Forelimb muscle (tissue), 1 donor: ENCODE measurements at regions not wholly inside any gene's neighbourhood (a gene's known extent, or its start where the extent isn't known, plus 50 kb on each side); places are given as distances from the start of the nearest gene placed in this dataset.
"Not testable (repeated sequence)": the region's sequence is repeated elsewhere in the genome, so short reads cannot be mapped to it uniquely, and the experiment has no call there.

Experiments
- DNase-seq: peaks from one replicate; pipeline ENCODE4 v3.0.0-alpha.2; 2013; ENCODE audit warnings: low read depth

DNA sequence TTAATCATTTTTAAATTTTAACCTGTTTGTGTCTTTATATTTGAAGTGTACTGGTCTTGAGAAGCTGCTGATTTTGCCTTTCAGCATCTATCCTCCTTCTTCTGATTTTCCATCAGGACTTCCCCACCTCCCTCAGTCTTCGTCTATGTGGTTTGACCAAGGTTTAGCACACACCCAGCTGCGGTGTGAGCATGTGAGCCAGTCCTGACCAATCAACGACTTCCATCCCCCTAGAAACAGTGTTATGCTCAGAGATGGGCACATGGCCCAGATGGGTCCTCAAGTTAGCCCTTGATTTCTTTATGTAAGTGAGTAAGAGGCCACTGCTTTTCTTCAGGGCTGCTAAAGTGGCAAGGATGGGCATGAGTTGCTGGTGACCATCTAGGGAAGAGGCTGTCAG lies 190.8 kb downstream of the MATN1 start:
- DNase-seq, result no peak

DNA sequence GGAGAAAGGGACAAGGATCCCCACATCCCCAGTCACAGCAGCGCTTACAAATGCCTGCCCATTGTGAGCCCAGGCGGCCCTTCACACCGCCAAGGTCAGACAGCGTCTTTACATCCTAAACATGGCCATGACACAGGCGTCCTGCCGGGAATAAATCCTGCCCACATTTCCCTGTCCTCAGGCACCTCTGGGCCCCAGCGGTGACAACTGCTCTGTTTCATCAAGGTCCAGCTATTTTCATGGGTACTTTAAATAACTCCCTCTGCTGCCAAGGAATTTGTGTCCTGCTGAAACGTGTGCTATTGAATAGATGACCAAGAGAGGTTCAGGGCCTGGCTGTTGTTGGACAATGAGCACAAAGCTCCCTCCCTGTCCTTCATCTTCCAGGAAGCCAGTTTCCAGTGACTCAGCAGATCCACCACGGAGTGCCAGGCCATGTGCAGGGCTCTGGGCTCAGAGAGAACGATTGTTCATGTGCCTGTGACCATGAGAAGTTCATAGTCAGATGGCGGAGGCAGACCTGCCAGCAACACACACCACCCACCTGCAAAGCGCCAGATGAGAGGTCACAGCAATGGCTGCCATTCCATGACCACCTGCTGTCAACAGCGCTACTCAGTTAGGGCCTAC lies 195.8 kb downstream of the MATN1 start:
- DNase-seq, result no peak

DNA sequence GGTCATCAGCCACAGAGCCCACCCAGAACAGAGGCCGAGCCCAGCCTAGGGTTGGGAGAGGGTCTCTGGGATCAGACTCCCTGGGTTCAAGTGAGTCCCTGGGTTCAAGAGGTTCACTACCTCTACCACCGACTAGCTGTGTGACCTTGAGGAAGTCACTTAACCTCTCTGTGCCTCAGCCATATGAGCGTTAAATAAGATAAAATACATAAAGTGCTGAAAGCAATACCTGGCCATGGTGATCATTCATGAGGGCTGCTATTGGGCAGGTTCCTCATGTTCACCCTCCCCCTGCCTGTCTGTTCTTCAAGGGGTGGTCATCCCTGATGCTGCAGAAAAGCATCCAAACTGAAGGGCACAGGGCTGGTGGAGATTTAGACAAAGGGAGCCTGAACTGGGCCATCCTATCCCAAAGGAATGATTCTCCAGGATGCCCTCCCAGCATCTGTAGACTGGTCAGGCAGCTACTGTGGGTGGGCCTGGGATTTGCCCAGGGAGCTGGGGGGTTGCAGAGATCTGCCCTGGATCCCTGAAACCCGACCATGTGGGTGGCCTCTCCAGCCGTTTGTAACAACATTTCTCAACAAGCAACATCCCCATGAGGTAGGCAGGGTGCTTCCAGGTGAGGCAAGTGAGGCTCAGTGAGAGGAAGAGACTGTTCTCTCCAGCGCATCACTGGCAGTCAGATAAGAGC lies 196.6 kb downstream of the MATN1 start:
- DNase-seq, result no peak

DNA sequence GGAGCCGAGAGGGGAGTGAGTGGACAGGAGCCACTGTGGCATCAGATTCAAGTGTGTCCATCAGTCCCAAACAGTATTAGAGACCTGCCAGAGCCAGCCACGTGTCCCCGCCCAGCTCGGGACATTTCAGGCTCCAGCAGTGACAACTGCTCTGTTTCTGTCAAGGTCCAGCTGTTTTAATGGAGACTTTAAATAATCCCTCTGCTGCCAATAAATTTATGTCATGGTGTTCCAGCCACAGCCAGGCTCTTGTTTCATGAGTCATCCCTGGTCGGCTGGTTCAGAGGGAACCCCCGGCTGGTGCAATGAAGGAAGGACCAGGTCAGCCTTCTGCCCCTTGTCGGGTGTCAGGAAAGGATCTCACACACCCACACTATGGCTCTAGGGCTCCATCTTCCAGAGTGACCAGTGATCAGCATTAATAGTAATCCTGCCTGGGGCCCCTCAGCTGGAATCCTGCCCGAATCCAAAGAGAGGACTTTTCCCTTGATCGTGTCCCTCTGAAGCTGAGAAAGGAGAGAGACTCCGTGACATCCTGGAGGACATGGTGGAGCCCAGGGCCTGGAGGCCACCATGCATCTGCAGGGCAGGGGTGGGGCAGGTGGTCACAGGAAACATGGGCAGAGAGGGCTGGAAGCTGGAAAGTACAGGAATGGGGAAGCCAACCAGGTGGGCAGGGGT lies 197.3 kb downstream of the MATN1 start:
- no peak for DNase-seq

DNA sequence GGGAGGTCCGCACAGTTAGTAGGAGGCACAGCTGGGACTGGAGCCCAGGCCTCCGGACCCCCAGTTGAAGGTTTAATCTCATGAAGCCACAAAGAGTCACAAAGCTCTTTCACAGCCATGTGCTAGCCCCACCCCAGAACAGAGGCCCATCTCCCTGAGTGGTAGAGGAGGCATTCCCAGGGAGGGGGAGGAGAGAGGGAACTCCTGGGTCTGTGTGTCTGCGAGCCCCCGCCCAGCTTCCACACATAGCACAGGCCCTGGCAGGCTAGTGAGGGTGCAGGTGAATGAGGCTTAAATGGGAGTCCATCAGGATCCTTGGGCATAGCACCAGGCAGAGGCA lies 197.8 kb downstream of the MATN1 start:
- DNase-seq, result no peak

GRCh38 chr1:30524840-30525617 lies 198.4 kb downstream of the MATN1 start:
- no peak for DNase-seq

GRCh38 chr1:30524025-30524555 lies 199.3 kb downstream of the MATN1 start:
- DNase-seq, result not testable (repeated sequence)

DNA sequence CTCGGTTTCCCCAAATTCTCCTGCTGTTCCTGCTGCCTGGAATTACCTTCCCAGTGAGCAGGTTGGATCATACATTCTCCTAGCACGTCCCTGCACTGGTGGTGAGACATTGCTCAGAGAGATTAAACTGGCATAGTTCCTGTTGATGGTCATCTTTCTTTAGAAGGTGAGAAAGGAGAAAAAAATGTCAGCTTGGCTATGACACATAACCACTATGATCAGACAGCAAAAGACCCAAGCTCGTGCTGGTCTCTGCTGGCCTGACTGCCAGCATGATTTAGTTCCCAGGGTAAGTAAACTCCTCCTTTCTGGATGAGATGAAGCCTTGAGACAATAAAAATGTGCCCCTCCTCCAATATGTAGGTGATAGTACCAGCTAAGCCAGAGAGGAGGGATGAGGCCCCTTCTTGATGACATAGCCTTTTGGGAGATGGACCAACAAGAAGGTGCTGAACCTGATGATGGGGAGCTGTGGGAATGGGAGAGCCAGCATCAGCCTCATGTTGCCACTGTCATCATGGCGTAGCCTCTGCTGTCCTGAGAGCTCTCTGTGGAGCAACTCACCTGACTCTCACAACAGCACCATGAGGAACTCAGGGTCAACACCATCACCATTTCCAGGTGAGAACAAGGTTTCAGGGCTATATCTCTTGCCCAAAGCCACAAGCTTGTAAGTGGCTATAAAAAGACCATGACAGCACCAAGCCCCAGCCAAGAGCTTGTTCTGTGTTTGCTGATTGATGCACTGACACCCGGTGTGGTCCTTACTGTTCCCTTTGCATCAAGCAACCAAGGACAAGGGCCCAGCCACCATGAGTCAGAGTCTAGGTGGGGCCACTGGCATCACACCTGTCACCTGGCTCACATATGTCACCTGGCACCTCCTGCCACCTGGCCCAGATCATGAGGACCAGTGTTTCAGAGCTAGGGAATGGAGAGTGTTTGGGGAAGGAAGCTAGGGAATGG lies 200.0 kb downstream of the MATN1 start:
- DNase-seq, result no peak

DNA sequence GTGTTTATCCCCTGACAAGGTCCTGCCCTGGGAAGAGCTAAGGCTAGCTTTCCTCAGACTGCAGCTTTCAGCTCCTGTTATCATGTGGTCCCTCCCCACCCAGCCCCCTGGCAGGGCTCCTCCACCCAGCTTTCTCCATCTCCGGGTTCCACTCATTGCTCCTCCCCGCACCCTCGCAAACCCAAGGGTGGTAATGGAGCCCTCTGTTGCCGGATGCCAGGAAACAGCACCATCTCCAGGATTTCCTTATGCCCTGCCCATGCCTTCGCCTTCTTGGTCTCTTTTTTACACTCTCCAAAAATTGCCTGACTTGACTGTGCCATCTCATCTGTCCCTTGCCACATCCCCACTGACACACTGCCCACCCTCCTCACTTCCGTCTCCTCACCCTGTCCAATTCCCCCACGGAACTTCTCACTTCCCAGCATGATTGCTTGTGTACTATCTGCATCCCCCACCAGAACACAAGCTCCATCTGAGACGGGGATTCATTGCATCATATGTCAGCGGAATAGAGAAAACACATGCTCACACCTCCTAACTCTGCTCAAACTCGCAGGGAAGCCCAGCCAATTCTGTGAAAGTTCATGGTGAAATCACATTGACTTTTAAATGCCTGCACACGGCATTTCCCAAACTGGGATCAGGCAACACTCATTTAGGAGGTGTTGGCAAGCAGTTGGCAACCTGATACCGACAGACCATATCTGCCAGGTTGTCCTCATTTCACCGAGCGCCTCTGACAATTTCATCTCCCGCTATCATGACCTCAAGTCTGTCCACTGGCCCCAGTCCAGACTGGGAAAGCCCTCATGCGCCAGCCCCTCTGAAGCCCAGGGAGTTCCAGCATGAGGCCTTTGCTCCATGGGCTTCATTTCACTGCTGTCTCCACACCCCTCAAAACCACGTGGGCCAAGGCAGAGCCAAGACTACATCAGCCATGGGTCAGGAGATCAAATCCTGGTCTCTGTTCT lies 201.1 kb downstream of the MATN1 start:
- peak; percentile 54 for DNase-seq

DNA sequence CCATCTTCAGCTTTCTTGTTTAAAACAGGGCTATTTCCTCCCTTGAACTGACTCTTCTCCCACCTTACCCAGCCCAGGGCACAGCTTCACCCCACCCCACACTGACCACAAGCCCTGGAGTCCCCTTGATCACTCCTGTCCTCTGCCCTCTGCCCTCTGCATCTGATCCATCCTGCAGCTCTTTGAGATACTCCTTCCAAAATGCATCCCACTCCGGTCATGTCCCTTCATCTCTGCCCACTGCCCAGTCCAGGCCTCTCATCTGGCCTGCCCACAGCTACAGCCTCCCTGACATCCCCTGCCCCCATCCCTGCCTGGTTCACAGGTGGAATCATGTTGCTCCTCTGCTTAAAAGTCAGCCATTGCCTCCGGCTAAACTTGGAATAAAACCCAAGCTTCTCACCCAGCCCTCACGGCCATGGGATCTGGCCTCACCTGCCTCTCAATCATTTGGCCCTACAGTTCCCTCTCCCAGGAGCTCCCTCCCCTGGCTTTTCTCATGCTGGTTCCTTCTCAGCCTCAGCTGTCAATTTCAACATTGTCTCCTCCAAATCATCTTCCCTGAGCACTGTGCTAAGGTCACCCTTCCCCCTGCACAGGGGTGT lies 202.0 kb downstream of the MATN1 start:
- no peak for DNase-seq

GRCh38 chr1:30520476-30520875 lies 202.9 kb downstream of the MATN1 start:
- DNase-seq, result no peak

GRCh38 chr1:30519201-30519763 lies 204.1 kb downstream of the MATN1 start:
- DNase-seq, result no peak

- DNase-seq, result no peak
These were observed 204.7 kb downstream of the MATN1 start for GRCh38 chr1:30518696-30519095.

GRCh38 chr1:30518186-30518585 lies 205.2 kb downstream of the MATN1 start:
- DNase-seq, result no peak

DNA sequence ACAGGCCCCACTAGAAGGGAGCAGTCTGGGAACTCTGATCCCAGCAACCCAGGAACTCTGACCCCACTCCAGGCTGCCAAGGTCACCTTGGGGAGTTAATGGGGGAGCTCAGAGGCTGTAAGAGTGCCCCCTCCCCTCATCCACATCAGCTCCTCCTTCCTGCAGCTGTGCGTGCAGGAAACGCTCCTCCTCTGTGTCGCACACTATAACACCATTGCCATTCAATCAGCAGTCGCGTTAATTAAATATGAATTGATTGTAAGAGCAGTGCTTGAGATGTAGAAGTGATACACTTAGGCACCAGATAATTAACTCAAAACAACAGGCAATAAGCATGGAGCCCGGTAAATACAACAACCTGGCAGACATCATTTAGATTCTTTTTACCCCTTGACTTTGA lies 205.7 kb downstream of the MATN1 start:
- not testable (repeated sequence) for DNase-seq

GRCh38 chr1:30517241-30517640 lies 206.1 kb downstream of the MATN1 start:
- DNase-seq, result not testable (repeated sequence)

DNA sequence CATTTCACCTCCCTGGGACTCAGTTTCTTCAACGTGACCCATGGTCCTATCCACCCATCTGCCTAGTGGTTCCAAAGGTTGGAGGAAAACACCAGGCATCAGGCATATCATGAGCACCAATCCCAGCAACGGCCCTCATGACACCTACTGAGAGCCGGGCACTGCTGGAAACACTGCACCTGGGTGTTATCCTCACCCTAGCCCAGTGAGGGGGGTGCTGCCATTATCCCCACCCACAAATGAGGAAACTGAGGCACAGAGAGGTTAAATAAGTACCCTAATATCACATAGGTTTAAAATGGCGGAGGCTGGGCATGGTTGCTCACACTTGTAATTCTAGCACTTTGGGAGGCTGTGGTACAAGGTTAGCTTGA lies 206.9 kb downstream of the MATN1 start:
- DNase-seq, result no peak

DNA sequence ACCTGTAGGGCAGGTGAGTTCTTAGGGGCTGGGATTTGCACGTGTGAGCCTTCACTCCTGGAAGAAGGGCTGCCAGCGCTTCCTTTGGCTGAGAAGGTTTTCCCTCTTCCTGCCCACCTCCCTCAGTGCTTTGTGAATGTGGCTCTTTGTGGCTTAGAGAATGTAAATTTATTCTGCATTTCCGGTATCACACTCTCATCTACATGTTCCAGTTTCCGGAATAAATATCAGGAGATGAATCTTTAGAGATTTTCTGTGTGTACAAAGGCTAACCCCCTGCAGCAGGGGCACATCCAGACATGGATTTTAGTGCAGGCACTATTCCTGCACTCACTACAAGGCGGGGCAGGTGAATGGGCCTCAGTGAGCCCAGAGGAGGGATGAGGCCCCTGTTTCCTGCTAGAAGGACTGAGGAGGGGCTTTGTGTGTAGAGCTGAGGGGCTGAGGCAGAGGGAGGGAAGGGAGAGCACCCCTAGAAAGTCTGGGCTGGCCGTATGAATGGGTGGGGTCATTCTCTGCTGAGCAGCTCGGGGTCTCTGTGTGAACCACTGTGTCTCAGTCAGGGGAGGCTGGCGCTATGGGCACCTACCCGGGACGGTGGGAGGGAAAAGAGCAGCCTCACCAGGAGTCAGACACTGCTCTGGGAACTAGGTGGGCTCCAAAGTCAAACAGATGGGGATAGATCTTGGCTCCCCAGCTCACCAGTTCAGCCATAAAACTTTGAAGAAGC lies 207.5 kb downstream of the MATN1 start:
- no peak for DNase-seq
